H1 (cell line): ENCODE measurements at regions not wholly inside any gene's neighbourhood (a gene's known extent, or its start where the extent isn't known, plus 50 kb on each side); places are given as distances from the start of the nearest gene placed in this dataset.

Experiments
- HDAC2 ChIP-seq, 2 experiments: fragments of 300-600 bp in 1 of 2; sonication (generic) in 1 of 2; IDR thresholded peaks; 2 replicates each; pipeline ENCODE4 v1.6.1; 2011 to 2012; ENCODE audit warnings: low read depth in 2 of 2, low read length in 2 of 2, mild to moderate bottlenecking in 2 of 2, moderate library complexity in 2 of 2, borderline replicate concordance in 1 of 2, inconsistent platforms in 1 of 2

- peak in 1 of 2 experiments; percentile 86; a peak in 1 of 4 replicates for TF ChIP-seq HDAC2 (IDR thresholded peaks at IDR 0.05; ENCODE audit: borderline replicate concordance in 1 of 2, low read depth in 2 of 2, low read length in 2 of 2)
- TF ChIP-seq, all 59 proteins: peak for 6
Measured at GRCh38 chr11:93073508-93074280, 104.2 kb downstream of the MTNR1B start (continued).
